ENCODE measurements at regions not wholly inside any gene's neighbourhood (a gene's known extent, or its start where the extent isn't known, plus 50 kb on each side); places are given as distances from the start of the nearest gene placed in this dataset.

DNA sequence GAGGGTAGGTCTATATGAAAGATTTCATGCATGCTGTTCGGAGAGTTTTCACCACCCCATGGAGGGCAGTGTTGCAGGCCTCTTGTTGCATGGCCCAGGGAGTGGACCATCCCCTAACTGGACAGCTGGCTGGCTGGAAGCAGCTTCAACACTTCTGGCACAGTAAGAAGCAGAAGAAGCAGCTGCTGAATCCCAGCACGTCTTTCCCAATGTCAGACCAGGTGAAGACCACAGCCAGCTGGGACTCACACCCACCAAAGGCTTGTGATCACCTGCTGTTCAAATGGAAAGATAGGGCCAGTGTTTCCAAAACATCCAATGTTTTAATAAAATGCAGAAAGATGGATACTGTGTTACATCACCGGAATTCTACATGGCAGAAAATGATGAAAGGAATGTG lies 1423.6 kb downstream of the AACS start:
- DNase-seq: no peak

DNA sequence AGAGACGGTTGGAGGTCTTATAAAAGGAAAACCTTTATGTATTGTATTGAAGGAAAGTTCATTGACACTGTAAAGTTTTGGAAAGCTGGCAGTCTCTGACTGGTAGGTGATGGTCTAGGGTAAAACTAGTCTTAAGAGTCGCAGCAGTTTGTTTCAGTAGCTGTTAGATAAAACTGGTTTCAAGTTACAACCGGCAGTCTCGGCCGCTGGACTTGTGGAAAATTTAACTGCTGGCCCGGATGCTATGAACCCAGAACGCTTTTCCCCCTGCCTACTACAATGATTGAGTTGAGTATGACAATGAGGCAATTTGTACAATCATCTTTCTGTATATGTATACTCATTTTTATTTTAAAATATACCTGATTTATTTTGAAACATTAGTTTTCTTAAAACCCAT lies 1426.9 kb downstream of the AACS start:
- no peak for DNase-seq

DNA sequence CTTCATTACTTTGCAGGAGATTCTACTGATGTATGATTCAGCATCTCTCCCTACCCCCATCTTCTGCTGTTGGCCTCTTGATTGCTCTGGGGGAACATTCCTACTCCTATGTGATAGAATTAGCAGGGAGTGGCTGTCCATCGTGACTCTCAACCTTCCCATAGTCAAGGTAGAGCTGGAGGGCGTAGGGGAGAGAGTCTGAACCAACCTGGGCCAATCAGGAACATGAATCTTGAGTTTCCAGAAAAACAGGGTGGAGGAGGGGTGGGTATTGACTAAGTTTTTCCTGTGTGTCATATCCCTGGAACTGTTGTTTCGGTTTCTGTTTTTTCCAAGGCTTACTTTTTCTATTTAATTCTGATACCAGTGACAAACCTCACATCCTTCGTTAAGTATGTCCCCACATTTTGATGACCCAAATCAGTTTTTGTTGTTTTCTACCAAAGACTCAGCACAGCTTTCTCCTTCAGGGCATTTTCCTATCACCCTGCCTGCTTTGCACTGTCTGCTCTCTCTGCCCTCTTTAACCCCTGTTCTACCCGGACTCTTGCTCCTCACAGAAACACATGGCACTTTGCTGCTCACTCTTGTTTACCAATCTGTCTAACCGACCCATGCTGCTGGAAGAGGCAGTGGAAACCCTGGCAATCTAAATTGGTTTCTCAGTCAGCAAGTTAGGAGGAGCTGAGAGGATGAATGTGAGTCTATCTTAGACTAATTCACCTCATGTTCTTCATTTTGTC lies 1428.3 kb downstream of the AACS start:
- no peak for DNase-seq

- no peak for DNase-seq
Measured at GRCh38 chr12:126496201-126496600, 1431.0 kb downstream of the AACS start.

DNA sequence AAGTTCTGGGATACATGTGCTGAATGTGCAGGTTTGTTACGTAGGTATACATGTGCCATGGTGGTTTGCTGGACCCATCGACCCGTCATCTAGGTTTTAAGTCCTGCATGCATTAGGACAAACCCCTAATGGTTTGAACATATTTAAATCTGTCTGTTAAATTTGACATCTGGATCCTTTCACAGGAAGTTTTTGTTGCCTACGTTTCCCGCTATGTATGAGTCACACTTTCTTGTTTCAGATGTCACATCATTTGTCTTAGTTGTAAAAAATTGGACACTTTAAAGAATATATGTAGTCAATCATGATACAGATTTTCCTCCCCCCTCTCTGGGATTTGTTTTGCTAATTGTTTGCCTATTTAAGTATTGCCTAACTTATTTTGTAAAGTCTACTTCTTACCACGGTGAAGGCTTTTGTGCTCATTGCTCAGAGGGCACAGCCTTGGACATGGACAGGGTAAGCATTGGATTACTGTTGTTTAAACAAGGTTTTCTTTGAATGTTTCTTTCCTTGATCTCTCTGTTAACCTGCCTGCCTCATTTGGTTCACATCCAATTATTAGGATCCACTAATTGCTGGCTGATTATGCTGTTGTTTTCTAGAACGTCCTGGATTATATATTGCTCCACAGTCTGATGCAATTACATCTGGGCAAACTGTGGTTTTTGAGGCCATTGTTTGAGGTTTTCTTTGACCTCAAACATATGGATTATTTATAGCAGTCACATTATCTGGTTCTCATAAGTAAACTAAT lies 1441.4 kb downstream of the AACS start:
- DNase-seq: no peak

- DNase-seq: no peak
Measured at GRCh38 chr12:126507231-126507630, 1442.0 kb downstream of the AACS start.

- no peak for DNase-seq
Measured at GRCh38 chr12:126509572-126509971, 1444.3 kb downstream of the AACS start.

- no peak for DNase-seq
Measured at GRCh38 chr12:126510630-126511029, 1445.4 kb downstream of the AACS start.

DNA sequence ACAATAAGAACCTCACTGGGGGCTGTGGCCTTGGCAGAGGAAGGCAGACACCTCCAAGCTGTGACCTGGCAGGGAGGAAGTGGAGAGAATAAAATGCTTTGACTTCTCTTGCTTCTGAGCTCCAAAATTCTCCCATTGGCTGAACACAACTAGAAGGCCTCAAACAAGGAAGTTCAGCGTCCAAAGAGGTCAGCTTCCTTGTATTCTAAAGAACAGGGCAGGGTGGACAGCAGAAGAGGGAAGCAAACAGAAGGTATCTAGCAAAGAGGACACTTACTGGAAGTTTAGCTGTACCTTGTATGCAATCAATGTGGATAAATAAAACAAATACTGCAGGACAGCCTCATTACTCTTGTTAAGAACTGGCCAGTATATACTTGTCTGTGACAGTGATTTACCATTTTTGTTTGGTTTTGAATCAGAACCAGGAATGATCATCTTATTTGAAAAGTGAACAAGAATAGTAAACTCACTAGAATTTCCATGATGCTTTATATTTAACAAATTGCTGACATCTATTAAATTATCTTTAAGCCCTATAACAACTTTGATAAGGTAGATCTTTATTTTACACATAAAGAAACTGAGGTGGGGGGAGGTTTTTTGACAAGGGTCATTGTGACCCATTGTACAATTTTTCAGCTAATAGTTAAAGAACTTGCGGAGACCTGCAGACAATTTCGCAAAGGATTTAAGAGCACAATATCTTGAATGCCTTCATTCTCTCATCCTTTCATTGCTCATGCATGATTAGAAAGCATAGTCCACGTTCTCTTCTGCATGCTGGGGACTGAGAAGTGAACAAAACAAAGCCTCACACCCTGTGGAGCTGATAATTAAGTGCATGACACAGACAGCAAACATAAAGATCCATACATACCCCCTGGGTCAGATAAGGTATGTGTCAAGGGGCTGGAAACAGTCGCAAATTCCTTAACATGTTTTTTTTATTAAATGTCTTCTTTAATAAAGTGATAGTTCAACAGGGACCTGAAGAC lies 1448.0 kb downstream of the AACS start:
- DNase-seq: no peak

- DNase-seq: no peak
Measured at GRCh38 chr12:126518596-126519200, 1453.5 kb downstream of the AACS start.

DNA sequence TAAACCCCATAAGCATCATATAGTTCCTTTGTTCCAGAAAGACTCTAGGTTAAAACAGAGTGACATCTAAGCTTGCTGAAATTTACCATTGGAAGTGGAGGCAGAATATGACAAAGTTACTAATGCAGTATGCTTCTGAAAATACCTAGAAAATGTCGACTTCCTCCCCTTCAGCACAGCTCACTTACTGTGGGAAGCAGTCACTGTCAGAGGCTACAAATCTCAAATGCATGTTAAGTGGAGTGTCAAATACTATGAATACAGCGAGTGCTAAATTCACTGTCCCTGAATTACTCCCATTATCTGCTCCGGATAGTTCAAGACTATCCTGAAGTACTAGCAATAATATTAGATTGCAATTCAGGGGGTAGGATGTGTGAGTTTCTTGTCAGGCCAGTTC lies 1454.6 kb downstream of the AACS start:
- DNase-seq: no peak

DNA sequence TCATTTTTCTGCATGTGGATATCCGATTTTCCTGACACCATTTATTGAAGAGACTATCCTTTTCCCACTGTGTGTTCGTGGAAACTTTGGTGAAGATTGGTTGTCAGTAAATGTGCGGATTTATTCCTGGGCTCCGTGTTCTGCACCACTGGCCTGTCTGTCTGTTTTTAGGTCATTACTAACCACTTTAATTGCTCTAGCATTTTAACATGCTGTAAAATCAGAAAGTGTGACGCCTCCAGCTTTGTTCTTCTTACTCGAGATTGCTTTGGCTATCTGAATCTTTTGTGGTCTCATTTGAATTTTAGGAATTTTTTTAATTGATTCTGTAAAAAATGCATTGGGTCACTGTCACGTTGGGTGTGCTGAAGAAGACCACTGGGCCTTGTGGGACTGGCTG lies 1458.7 kb downstream of the AACS start:
- no peak for DNase-seq

DNA sequence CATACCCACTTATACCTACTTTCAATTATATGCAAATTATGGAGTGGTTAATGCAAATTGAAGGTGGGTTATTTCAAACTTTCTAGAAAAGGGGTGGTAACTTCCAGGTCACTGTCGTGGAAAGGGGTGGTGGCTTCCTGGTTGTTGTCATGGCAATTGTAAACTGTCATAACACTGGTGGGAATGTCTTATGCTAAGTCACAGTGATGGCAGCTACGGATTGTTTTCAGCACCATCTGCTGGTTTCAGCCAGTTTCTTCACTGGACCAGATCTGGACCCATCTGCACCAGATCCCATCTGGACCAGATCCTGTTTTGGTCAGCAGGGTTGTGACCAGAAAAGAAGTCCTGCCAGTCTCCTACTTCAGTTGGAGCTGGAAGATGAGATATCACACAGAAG lies 1469.3 kb downstream of the AACS start:
- DNase-seq: no peak

DNA sequence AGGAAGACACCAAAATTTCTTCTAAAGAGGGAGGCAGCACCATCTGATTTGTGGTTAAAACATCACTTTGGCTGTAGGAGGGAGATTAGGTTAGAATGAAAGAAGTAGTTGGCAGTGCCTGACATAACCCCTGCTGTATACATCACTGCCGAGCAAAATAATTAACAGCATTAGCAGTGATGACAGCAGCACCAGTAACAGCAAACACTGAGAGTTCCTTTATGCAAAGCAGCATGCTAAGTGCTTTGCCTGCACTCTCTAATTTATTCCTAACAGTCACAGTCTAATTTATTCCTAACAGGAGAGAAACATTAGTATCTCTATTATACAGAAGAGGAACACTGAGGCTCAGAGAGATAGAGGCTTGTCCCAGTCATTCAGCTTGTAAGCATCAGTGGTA lies 1469.7 kb downstream of the AACS start:
- DNase-seq: no peak

- DNase-seq: no peak
Measured at GRCh38 chr12:126535971-126536370, 1470.7 kb downstream of the AACS start.

DNA sequence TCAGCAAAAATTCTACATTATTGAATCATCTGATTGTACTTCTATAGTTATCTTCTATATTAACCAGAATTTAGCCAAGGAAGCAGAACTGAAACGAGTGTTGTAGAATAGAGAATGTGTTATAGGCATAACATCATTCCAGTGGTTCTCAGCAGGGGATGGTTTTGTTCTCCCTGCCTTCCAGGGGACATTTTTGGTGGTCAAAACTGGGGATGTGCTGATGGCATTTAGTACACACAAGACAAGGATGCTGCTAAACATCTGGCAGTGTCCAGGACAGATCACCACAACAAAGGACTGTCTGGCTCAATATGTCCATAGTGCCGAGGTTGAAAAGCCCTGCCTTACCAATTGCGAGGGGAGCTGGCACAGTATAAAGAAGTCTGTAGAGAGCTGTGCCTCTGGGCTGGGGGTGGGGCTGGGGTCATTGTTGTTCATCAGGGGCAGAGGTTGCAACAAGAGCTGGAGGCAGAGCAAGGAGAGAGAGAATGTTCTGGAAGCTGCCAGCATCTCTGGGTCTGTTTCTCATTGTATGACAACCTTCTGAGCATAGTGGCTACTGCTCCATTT lies 1472.8 kb downstream of the AACS start:
- DNase-seq: no peak

DNA sequence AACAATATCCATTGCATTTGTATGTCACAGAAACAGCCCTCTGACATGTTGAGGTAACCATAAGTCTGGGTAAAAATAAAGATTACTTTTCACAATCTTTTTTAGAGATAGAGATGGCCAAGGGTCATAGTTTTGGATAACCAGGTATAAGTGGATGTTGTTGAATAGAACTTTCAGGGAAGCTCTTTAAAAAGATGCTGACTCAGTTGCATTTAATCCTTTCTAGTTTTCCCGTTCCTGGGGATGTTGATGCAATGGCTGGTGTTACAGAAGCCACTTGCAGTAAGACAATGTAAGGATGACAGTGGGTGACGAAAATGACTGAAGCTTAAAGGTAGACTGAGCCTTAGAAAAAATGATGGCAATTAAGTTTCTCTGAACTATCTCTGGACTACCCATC lies 1473.7 kb downstream of the AACS start:
- DNase-seq: no peak

DNA sequence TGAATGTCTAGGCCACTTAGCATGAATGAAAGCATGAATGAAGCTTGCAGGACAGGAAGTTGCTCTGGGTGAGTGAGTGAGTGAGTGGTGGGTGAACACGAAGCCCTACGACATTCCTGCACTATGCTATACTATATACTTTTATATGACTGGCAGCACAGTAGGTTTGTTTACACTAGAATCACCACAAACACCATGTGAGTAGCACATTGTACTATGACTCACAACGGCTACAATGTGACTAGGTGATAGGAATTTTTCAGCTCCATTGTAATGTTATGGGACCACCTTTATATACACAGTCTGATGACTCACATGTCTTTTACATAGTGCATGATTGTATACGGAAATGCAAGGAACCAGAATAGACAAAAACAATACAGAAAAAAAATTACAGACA lies 1480.2 kb downstream of the AACS start:
- no peak for DNase-seq

DNA sequence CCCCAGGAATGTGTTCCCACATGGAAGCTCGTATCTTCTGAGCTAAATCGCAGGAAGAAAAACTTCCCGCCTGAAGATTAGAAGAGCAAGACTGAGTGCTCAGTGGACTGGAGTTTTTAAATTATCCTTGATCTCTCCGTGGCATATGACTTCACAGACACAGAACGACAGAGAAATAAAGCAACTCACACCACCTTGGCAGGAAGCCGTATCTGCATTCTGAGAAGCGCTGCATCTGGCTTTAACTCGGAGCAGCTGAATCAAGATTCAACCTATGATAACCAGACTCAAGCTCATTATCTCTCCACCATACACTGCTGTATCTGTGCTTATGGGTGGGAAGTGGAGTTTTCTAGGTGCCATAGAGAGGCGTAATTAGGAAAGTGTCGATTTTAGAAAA lies 1482.7 kb downstream of the AACS start:
- DNase-seq: no peak

- DNase-seq: no peak
Measured at GRCh38 chr12:126551869-126552268, 1486.6 kb downstream of the AACS start.

- no peak for DNase-seq
Measured at GRCh38 chr12:126554625-126555024, 1489.4 kb downstream of the AACS start.

GRCh38 chr12:126557659-126558058 lies 1492.4 kb downstream of the AACS start:
- DNase-seq: no peak

- no peak for DNase-seq
Measured at GRCh38 chr12:126558219-126558618, 1493.0 kb downstream of the AACS start.
